B cell (primary cell): ENCODE measurements at regions not wholly inside any gene's neighbourhood (a gene's known extent, or its start where the extent isn't known, plus 50 kb on each side); places are given as distances from the start of the nearest gene placed in this dataset.

Experiments
- ATAC-seq: fragments of 200-7000 bp; cut with Tn5 transposase; one replicate; pipeline ENCODE4 v1.10.0; 2021; ENCODE audit warnings: low read depth, mild to moderate bottlenecking, moderate number of reproducible peaks, moderate library complexity
- CTCF ChIA-PET: fragments of 350-600 bp; sonication (Branson Sonifier 250); formaldehyde crosslinking; loops from one replicate; lab custom pipeline; 2021; ENCODE audit warnings: antibody characterized with exemption, inconsistent platforms; lab: Charles Lee
- POLR2A ChIA-PET: fragments of 350-600 bp; sonication (Branson Sonifier 250); formaldehyde crosslinking; loops from one replicate; lab custom pipeline; 2021; ENCODE audit warnings: antibody characterized with exemption; lab: Charles Lee
- DNase-seq: peaks from one replicate; pipeline ENCODE4 v3.0.0; 2013
- H2AFZ ChIP-seq: 2 replicates; pipeline ENCODE4 v1.6.1; 2012; ENCODE audit warnings: mild to moderate bottlenecking, low read depth, low read length; ENCODE audit not compliant: insufficient read depth, poor library complexity, severe bottlenecking
- H3K27ac ChIP-seq, 2 donors: 1 replicate in 1 of 2; 2 replicates in 1 of 2; pipeline ENCODE4 v1.5.1; 2012 to 2013; ENCODE audit warnings: low read length in 2 of 2, mild to moderate bottlenecking in 2 of 2, moderate library complexity in 1 of 2
- H3K27me3 ChIP-seq, 4 experiments: fragments of 200-600 bp in 1 of 4; sonication (generic) in 1 of 4; replicated peaks in 1 of 4; 1 replicate in 2 of 4; 2 replicates in 2 of 4; pipeline versions ENCODE4 v1.6.1 to v1.7.0; 2013 to 2016; ENCODE audit warnings: low read length in 3 of 4, mild to moderate bottlenecking in 2 of 4, mixed read lengths in 1 of 4, moderate library complexity in 1 of 4; ENCODE audit not compliant: insufficient read depth in 4 of 4, control insufficient read depth in 3 of 4; ENCODE audit errors: control extremely low read depth in 1 of 4
- H3K36me3 ChIP-seq, 2 experiments: replicated peaks in 1 of 2; 1 replicate in 1 of 2; 2 replicates in 1 of 2; pipeline versions ENCODE4 v1.6.1 to v1.7.1; 2013; ENCODE audit warnings: low read length in 1 of 2; ENCODE audit not compliant: insufficient read depth in 2 of 2, control insufficient read depth in 1 of 2; ENCODE audit errors: control extremely low read depth in 1 of 2, extremely low read depth in 1 of 2
- H3K4me1 ChIP-seq, 2 donors: fragments of 200-600 bp in 1 of 2; sonication (generic) in 1 of 2; 1 replicate in 1 of 2; 2 replicates in 1 of 2; pipeline versions ENCODE4 v1.5.1 to v1.6.1; 2013 to 2017; ENCODE audit warnings: low read length in 2 of 2; ENCODE audit not compliant: control insufficient read depth in 2 of 2, insufficient read depth in 2 of 2
- H3K4me2 ChIP-seq: replicated peaks from 2 replicates; pipeline ENCODE3; 2012; ENCODE audit warnings: mild to moderate bottlenecking, low read depth, low read length; ENCODE audit not compliant: poor library complexity, severe bottlenecking
- H3K4me3 ChIP-seq, 5 experiments: fragments of 200-600 bp in 1 of 5; sonication (generic) in 1 of 5; 1 replicate in 3 of 5; 2 replicates in 2 of 5; pipeline versions ENCODE4 v1.5.1 to v1.7.0; 2011 to 2016; ENCODE audit warnings: low read length in 4 of 5, mild to moderate bottlenecking in 4 of 5, low read depth in 2 of 5, control low read depth in 1 of 5, moderate library complexity in 1 of 5; ENCODE audit not compliant: insufficient read depth in 1 of 5; ENCODE audit errors: control extremely low read depth in 1 of 5, extremely low read depth in 1 of 5
- H3K79me2 ChIP-seq: fragments of 200-600 bp; sonication (generic); one replicate; pipeline ENCODE4 v1.6.0; 2016; ENCODE audit warnings: low read length; ENCODE audit not compliant: control insufficient read depth, insufficient read depth
- H3K9ac ChIP-seq: fragments of 200-600 bp; sonication (generic); 2 replicates; pipeline ENCODE4 v1.6.1; 2017; ENCODE audit warnings: mild to moderate bottlenecking, low read length, moderate library complexity
- H3K9me3 ChIP-seq, 3 donors: one replicate each; pipeline versions ENCODE4 v1.6.1 to v1.7.1; 2013; ENCODE audit warnings: low read length in 2 of 3; ENCODE audit not compliant: control insufficient read depth in 2 of 3, insufficient read depth in 1 of 3; ENCODE audit errors: control extremely low read depth in 1 of 3
- H4K20me1 ChIP-seq: 2 replicates; pipeline ENCODE4 v1.6.0; 2012; ENCODE audit warnings: mild to moderate bottlenecking, low read length; ENCODE audit not compliant: insufficient read depth, control insufficient read depth, poor library complexity, severe bottlenecking
- H3K27ac Mint-ChIP-seq: one replicate; pipeline ENCODE4 v1.8.0; 2021; ENCODE audit warnings: mixed read lengths
- H3K27me3 Mint-ChIP-seq: one replicate; pipeline ENCODE4 v1.8.0; 2021; ENCODE audit warnings: mixed read lengths
- H3K4me1 Mint-ChIP-seq: one replicate; pipeline ENCODE4 v1.8.0; 2021; ENCODE audit warnings: mixed read lengths
- H3K4me3 Mint-ChIP-seq: one replicate; pipeline ENCODE4 v1.8.0; 2021; ENCODE audit warnings: mixed read lengths
- H3K9me3 Mint-ChIP-seq: one replicate; pipeline ENCODE4 v1.8.0; 2022; ENCODE audit warnings: mixed read lengths; ENCODE audit not compliant: insufficient read depth
- EZH2 ChIP-seq: IDR thresholded peaks from 2 replicates; pipeline ENCODE4 v1.6.1; 2012; ENCODE audit warnings: borderline replicate concordance, low read depth, mild to moderate bottlenecking, moderate library complexity, low read length; ENCODE audit not compliant: insufficient read depth, poor library complexity, severe bottlenecking
- WGBS: methylation state at CpG from one replicate; pipeline ENCODE4 v1.1.5; 2013; ENCODE audit warnings: missing lambda C conversion rate; ENCODE audit not compliant: insufficient coverage; 5-methylcytosine and 5-hydroxymethylcytosine counted together
- intact Hi-C: fragments of 100-400 bp; cut with micrococcal nuclease; formaldehyde crosslinking; loops from one replicate; pipeline ENCODE4 v1.10.0; 2022
- TF ChIP-seq, protein P1 (sequence below): fragments of 200-600 bp; IDR thresholded peaks from one replicate; pipeline ENCODE4 v1.8.0; 2022; ENCODE audit warnings: antibody characterized with exemption, mild to moderate bottlenecking

DNA sequence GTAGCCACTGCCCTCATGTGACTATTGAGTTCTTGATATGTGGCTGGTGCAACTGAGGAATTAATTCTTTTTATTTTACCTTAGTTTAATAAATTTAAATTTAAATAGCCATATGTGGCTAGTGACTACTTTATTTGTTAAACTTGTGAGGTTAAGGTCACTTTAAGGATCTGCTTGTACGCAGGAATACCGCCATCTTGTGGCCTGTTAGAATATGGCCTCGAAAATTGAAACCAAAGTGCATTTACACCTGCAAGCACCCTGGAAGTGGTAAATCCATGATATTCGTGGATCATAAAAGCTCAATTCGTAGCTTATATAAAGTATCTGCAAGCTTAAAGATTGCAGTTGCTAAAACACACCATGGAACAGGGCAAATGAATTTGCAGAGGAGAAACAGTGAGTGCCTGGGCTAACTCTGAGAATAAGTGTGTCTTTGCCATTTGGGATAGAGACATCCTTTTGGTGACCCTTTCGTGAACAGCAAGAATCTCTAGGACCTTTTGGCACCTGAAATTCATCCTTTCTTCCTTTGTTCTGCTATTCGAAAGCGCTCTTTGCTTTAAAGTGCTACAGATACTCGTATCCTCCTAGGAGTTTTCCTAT is 59.9 kb upstream of the REG3A start:
- no peaks in the 10 kb centered on the region for H3K4me1 ChIP-seq
- H3K27ac ChIP-seq, result no peak overlapping the region
- DNase-seq (peak; percentile 47), ATAC-seq (no peak)
- no peaks in the 10 kb centered on the region for H3K79me2 ChIP-seq
- no peaks in the 10 kb centered on the region for H3K9me3 ChIP-seq
- CTCF ChIA-PET, result interaction anchor here (1.4 kb wide), 1 partner anchor 178 kb away, joined by 3 read pairs; no protein-coding TSS in a partner anchor
- no peaks in the 10 kb centered on the region for H4K20me1 ChIP-seq
- no peak overlapping the region for H3K4me3 ChIP-seq
- Mint-ChIP-seq H3K4me1 (no peaks in the 10 kb centered on the region), H3K27me3 (no peaks in the 10 kb centered on the region), H3K4me3 (no peak overlapping the region), H3K27ac (no peak overlapping the region), H3K9me3 (no peaks in the 10 kb centered on the region)
- no peak overlapping the region for H3K9ac ChIP-seq
- no peaks in the 10 kb centered on the region for H3K27me3 ChIP-seq
- no peak overlapping the region for H3K4me2 ChIP-seq
- WGBS, result 37% methylated on average over 5 of the region's 9 CpGs
- POLR2A ChIA-PET, result no interaction called here
- TF ChIP-seq, protein P1, sequence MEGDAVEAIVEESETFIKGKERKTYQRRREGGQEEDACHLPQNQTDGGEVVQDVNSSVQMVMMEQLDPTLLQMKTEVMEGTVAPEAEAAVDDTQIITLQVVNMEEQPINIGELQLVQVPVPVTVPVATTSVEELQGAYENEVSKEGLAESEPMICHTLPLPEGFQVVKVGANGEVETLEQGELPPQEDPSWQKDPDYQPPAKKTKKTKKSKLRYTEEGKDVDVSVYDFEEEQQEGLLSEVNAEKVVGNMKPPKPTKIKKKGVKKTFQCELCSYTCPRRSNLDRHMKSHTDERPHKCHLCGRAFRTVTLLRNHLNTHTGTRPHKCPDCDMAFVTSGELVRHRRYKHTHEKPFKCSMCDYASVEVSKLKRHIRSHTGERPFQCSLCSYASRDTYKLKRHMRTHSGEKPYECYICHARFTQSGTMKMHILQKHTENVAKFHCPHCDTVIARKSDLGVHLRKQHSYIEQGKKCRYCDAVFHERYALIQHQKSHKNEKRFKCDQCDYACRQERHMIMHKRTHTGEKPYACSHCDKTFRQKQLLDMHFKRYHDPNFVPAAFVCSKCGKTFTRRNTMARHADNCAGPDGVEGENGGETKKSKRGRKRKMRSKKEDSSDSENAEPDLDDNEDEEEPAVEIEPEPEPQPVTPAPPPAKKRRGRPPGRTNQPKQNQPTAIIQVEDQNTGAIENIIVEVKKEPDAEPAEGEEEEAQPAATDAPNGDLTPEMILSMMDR, result peak; percentile 82
- TF ChIP-seq EZH2, result no peak
- intact Hi-C loops, result no loop called here
- no peaks in the 10 kb centered on the region for H3K36me3 ChIP-seq
- H2AFZ ChIP-seq, result no peak overlapping the region

DNA sequence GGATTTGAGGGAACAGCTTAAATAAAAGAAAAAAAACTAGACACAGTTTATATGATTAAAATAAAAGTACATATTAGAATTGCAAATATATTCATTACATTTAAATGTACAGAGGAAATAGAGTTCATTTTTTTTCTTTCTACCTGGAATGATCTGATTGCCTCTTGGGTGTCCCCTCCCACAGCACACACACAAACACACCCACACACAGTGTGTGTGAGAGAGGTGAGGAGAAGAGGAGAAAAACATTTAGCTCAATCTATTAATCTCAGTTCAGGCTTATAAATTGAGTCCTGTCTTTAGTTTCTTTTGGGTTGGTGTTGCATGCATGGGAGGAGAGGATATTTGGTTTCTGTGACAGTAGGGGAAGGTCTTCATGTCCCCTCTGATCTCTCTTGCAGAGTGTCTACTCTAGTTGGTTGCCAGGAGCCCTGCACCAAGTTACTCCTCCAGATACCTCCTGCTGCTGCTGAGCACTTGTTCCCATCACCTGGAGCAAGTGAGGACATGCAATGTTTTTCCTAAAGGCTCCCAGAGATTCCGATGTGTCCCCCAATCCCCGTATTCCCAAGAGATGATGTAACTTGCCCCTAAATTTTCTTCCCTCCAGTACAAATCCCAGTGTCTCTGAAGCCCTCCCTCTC is 50.8 kb upstream of the REG3A start:
- H3K9ac ChIP-seq, result no peak overlapping the region
- H3K27ac ChIP-seq, result no peak overlapping the region
- no peak for ATAC-seq
- no peak for DNase-seq
- H3K4me3 Mint-ChIP-seq, result no peak overlapping the region
- H3K27me3 Mint-ChIP-seq, result no peaks in the 10 kb centered on the region
- no peaks in the 10 kb centered on the region for H3K4me1 Mint-ChIP-seq
- no peaks in the 10 kb centered on the region for H3K9me3 ChIP-seq
- POLR2A ChIA-PET, result no interaction called here
- no peak overlapping the region for H3K4me2 ChIP-seq
- no peaks in the 10 kb centered on the region for H4K20me1 ChIP-seq
- no peak overlapping the region for H3K27ac Mint-ChIP-seq
- H3K9me3 Mint-ChIP-seq, result no peaks in the 10 kb centered on the region
- CTCF ChIA-PET, result no interaction called here
- no peak for TF ChIP-seq EZH2
- TF ChIP-seq, protein P1, result no peak
- no peaks in the 10 kb centered on the region for H3K79me2 ChIP-seq
- no CpG with 5 or more reads among the region's 2 CpGs for WGBS
- no peaks in the 10 kb centered on the region for H3K27me3 ChIP-seq
- H3K4me1 ChIP-seq, result no peaks in the 10 kb centered on the region
- no peak overlapping the region for H2AFZ ChIP-seq
- intact Hi-C loops, result no loop called here
- H3K36me3 ChIP-seq, result no peaks in the 10 kb centered on the region
- no peak overlapping the region for H3K4me3 ChIP-seq
